Panc1 (cell line): ENCODE measurements at regions not wholly inside any gene's neighbourhood (a gene's known extent, or its start where the extent isn't known, plus 50 kb on each side); places are given as distances from the start of the nearest gene placed in this dataset.

Experiments used
- ATAC-seq: fragments of 200-7000 bp; cut with Tn5 transposase; 2 replicates; pipeline ENCODE4 v1.9.1; 2020; ENCODE audit warnings: mild to moderate bottlenecking, moderate library complexity
- BruUV-seq: library from RNA; stranded (reverse); fragments of 400-500 nt; replicated peaks from 2 replicates; lab custom pipeline; 2021; lab: Mats Ljungman, UMichigan
- CTCF ChIA-PET: fragments of 300-600 bp; sonication (Branson Sonifier 250); formaldehyde crosslinking; loops from one replicate; lab custom pipeline; 2022; ENCODE audit warnings: antibody characterized with exemption; lab: Charles Lee
- POLR2A ChIA-PET: fragments of 300-600 bp; sonication (Branson Sonifier 250); formaldehyde crosslinking; loops from one replicate; lab custom pipeline; 2022; ENCODE audit warnings: antibody characterized with exemption; lab: Charles Lee
- DNase-seq: peaks from one replicate; pipeline ENCODE4 v3.0.0-alpha.2; 2010; ENCODE audit warnings: low read depth, low spot score
- H3K27ac ChIP-seq: 2 replicates; pipeline ENCODE4 v1.5.1; 2011; ENCODE audit warnings: mild to moderate bottlenecking, low read length, inconsistent platforms
- H3K27me3 ChIP-seq: fragments of 200-500 bp; sonication (Bioruptor generic); 2 replicates; pipeline ENCODE4 v1.6.0; 2014; ENCODE audit warnings: low read length, inconsistent platforms; ENCODE audit not compliant: control insufficient read depth, insufficient read depth
- H3K36me3 ChIP-seq: fragments of 200-500 bp; sonication (Bioruptor generic); 2 replicates; pipeline ENCODE4 v1.5.1; 2014; ENCODE audit warnings: inconsistent platforms, mild to moderate bottlenecking, low read length, moderate library complexity; ENCODE audit not compliant: control insufficient read depth, insufficient read depth
- H3K4me1 ChIP-seq: 2 replicates; pipeline ENCODE4 v1.5.1; 2011; ENCODE audit warnings: inconsistent platforms, mild to moderate bottlenecking, low read length, moderate library complexity; ENCODE audit not compliant: control insufficient read depth, insufficient read depth
- H3K4me3 ChIP-seq, 2 experiments: 2 replicates each; pipeline ENCODE4 v1.5.1; 2011 to 2012; ENCODE audit warnings: low read depth in 2 of 2, low read length in 2 of 2, mild to moderate bottlenecking in 2 of 2, inconsistent platforms in 1 of 2, moderate library complexity in 1 of 2
- H3K9me3 ChIP-seq: fragments of 200-500 bp; sonication (Bioruptor generic); 2 replicates; pipeline ENCODE4 v1.5.1; 2014; ENCODE audit warnings: low read depth, mild to moderate bottlenecking, inconsistent platforms, low read length, moderate library complexity; ENCODE audit not compliant: control insufficient read depth, insufficient read depth
- POLR2AphosphoS5 ChIP-seq: IDR thresholded peaks from 2 replicates; pipeline ENCODE4 v1.6.1; 2012; ENCODE audit warnings: mild to moderate bottlenecking, low read depth, low read length, moderate library complexity
- SIN3A ChIP-seq: IDR thresholded peaks from 2 replicates; pipeline ENCODE4 v1.6.1; 2012; ENCODE audit warnings: low read depth, mild to moderate bottlenecking, low read length, moderate library complexity, borderline replicate concordance; ENCODE audit not compliant: insufficient read depth
- TCF7L2 ChIP-seq: IDR thresholded peaks from 2 replicates; pipeline ENCODE4 v1.6.1; 2011; ENCODE audit warnings: mild to moderate bottlenecking, low read depth, low read length, inconsistent platforms
- in situ Hi-C: cut with HindIII; loops from 2 replicates; pipeline ENCODE4 v1.10.0; 2016; ENCODE audit warnings: low sequenced_read_pairs, low pct_unique_long_range_greater_than_20kb
- intact Hi-C: fragments of 100-400 bp; cut with micrococcal nuclease; formaldehyde crosslinking; loops from one replicate; pipeline ENCODE4 v1.10.0; 2022; ENCODE audit not compliant: unreplicated experiment
- TF ChIP-seq, protein P1 (sequence below), 2 experiments: IDR thresholded peaks; 2 replicates each; pipeline ENCODE4 v1.6.1; 2011 to 2012; ENCODE audit warnings: low read depth in 2 of 2, control low read depth in 1 of 2, low read length in 1 of 2, mild to moderate bottlenecking in 1 of 2, moderate library complexity in 1 of 2; ENCODE audit not compliant: insufficient read depth in 1 of 2
- TF ChIP-seq, protein P2 (sequence below): fragments of 450-650 bp; IDR thresholded peaks from 2 replicates; pipeline ENCODE4 v1.5.1; 2017; ENCODE audit warnings: mild to moderate bottlenecking

- Histone ChIP-seq H3K27me3 (no peaks in the 10 kb centered on the region), H3K4me1 (no peaks in the 10 kb centered on the region), H3K9me3 (no peaks in the 10 kb centered on the region), H3K36me3 (no peaks in the 10 kb centered on the region), H3K27ac (no peak overlapping the region), H3K4me3 (no peak overlapping the region)
- ChIA-PET POLR2A (no interaction called here), CTCF (no interaction called here)
- in situ Hi-C loops, result no loop called here
- BruUV-seq, result no TSS peak
- DNase-seq, result no peak
- intact Hi-C loops, result no loop called here
- TF ChIP-seq TCF7L2 (no peak), POLR2AphosphoS5 (no peak), SIN3A (no peak)
- TF ChIP-seq, protein P1, sequence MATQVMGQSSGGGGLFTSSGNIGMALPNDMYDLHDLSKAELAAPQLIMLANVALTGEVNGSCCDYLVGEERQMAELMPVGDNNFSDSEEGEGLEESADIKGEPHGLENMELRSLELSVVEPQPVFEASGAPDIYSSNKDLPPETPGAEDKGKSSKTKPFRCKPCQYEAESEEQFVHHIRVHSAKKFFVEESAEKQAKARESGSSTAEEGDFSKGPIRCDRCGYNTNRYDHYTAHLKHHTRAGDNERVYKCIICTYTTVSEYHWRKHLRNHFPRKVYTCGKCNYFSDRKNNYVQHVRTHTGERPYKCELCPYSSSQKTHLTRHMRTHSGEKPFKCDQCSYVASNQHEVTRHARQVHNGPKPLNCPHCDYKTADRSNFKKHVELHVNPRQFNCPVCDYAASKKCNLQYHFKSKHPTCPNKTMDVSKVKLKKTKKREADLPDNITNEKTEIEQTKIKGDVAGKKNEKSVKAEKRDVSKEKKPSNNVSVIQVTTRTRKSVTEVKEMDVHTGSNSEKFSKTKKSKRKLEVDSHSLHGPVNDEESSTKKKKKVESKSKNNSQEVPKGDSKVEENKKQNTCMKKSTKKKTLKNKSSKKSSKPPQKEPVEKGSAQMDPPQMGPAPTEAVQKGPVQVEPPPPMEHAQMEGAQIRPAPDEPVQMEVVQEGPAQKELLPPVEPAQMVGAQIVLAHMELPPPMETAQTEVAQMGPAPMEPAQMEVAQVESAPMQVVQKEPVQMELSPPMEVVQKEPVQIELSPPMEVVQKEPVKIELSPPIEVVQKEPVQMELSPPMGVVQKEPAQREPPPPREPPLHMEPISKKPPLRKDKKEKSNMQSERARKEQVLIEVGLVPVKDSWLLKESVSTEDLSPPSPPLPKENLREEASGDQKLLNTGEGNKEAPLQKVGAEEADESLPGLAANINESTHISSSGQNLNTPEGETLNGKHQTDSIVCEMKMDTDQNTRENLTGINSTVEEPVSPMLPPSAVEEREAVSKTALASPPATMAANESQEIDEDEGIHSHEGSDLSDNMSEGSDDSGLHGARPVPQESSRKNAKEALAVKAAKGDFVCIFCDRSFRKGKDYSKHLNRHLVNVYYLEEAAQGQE (IDR thresholded peaks at IDR 0.05; ENCODE audit: insufficient read depth in 1 of 2, low read depth in 2 of 2, low read length in 1 of 2), result no peak
- TF ChIP-seq, protein P2, sequence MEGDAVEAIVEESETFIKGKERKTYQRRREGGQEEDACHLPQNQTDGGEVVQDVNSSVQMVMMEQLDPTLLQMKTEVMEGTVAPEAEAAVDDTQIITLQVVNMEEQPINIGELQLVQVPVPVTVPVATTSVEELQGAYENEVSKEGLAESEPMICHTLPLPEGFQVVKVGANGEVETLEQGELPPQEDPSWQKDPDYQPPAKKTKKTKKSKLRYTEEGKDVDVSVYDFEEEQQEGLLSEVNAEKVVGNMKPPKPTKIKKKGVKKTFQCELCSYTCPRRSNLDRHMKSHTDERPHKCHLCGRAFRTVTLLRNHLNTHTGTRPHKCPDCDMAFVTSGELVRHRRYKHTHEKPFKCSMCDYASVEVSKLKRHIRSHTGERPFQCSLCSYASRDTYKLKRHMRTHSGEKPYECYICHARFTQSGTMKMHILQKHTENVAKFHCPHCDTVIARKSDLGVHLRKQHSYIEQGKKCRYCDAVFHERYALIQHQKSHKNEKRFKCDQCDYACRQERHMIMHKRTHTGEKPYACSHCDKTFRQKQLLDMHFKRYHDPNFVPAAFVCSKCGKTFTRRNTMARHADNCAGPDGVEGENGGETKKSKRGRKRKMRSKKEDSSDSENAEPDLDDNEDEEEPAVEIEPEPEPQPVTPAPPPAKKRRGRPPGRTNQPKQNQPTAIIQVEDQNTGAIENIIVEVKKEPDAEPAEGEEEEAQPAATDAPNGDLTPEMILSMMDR, result no peak
- no peak for ATAC-seq
Observed at GRCh38 chr10:44662051-44662450, 249.1 kb upstream of the TMEM72 start.

DNA sequence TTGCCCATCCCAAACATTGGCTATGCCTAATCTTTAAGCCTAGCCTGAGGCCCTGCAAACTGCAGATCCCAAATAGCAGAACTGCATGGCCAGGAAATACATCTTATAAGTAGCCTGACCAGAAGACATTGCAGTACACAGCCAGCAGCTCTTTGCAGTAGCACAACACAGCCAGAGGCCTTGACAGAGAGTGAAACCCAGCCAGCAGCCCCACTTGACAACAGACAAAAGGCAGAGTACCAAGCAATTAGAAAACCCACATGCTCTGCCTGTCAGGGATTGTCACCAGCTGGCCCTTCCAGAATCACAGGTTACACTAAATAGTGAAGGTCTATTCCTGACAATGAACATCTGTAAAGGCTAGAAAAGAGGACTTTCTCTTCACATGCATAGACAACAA lies 242.8 kb upstream of the TMEM72 start:
- Histone ChIP-seq H3K36me3 (no peaks in the 10 kb centered on the region), H3K27ac (no peak overlapping the region), H3K4me3 (no peak overlapping the region), H3K9me3 (no peaks in the 10 kb centered on the region), H3K4me1 (no peaks in the 10 kb centered on the region), H3K27me3 (no peaks in the 10 kb centered on the region)
- ChIA-PET CTCF (no interaction called here), POLR2A (no interaction called here)
- no peak for TF ChIP-seq POLR2AphosphoS5
- no peak for TF ChIP-seq TCF7L2
- TF ChIP-seq, protein P1 (IDR thresholded peaks at IDR 0.05; ENCODE audit: insufficient read depth in 1 of 2, low read depth in 2 of 2, low read length in 1 of 2), result no peak
- TF ChIP-seq, protein P2, result no peak
- no peak for TF ChIP-seq SIN3A
- intact Hi-C loops (no loop called here), in situ Hi-C loops (no loop called here)
- DNase-seq, result no peak
- ATAC-seq, result no peak
- no TSS peak for BruUV-seq
